HG03045 (cell line): ENCODE measurements at regions not wholly inside any gene's neighbourhood (a gene's known extent, or its start where the extent isn't known, plus 50 kb on each side); places are given as distances from the start of the nearest gene placed in this dataset.

Experiments used
- ATAC-seq: cut with Tn5 transposase; IDR thresholded peaks from one replicate; pipeline ENCODE4 v1.9.1; 2021; ENCODE audit warnings: mild to moderate bottlenecking, moderate library complexity; ENCODE audit not compliant: unreplicated experiment

DNA sequence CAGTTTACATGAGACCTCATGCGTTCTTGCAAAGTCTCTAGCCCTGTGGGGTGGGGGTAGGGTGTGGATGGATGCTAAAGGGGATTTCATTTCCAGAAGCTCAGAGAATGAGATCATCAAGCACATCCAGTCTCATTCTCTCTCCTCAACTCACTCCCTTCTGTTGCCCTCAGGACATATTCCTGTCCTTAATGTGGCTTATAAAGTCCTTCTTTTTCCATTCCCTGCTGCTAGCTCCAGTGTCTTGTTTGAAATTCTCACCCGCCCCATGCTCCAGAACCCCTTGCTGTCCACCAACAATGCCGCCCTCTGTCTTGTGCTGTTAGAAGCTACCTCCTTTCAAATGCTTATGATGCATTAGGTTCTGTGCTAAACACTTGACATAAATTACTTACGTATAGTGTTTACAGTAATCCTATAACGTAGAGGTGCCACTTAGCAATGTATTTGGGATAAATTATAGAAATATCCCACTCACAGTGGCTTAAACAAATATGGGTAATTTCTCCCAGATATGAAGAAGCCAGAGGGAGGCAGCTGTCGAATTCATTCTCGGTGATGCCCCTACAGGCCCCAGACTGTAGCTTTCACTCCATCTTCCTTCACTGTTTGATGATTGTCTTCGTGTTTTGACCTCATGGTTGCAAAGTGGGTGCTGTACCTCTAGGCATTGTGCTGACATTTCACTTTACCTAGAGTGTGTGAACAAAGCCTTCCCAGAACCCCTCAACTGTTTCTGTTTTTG is 273.1 kb upstream of the TBL1XR1 start:
- ATAC-seq: no peak

- ATAC-seq: no peak
Observed at GRCh38 chr3:177471733-177472480, 274.6 kb upstream of the TBL1XR1 start.

GRCh38 chr3:177473184-177473583 is 275.9 kb upstream of the TBL1XR1 start:
- no peak for ATAC-seq

- ATAC-seq: no peak
Observed at GRCh38 chr3:177473903-177474302, 276.6 kb upstream of the TBL1XR1 start.

DNA sequence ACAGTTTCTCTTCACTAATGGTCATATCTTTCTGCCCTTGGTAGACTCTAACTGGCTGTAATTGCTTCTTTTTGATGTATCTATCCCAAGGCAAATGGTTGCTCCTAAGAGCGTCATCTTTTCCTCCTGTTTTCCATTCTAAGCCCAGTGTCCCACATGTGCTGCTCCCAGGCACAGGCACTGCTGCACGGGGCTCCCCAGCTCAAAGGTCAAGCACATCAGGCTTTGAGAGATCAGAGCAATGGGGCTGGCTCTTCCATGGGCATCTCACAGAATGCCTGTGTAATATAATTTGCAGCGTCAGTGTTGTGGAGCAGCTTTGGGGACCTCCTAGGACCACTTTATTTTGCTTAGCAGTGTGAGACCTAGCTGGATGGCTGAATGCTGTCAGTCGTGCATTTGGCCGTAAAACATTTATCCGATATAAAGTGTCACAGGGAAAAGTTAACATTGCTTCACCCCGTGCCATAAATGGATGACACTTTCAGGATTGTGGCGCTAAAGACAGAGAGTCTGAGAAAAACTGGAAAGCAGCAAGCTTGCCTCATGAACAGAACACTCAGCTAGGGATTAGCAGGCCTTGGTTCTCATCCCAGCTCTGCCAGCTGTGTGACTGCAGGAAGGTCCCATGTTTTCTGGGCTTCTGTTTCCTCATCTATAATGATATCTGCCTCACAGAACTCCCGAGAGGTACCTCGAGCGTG is 277.5 kb upstream of the TBL1XR1 start:
- ATAC-seq: no peak

GRCh38 chr3:177475356-177475665 is 278.0 kb upstream of the TBL1XR1 start:
- no peak for ATAC-seq

- no peak for ATAC-seq
Observed at GRCh38 chr3:177476495-177476894, 279.2 kb upstream of the TBL1XR1 start.

- no peak for ATAC-seq
Observed at GRCh38 chr3:177476921-177477435, 279.7 kb upstream of the TBL1XR1 start.

- no peak for ATAC-seq
Observed at GRCh38 chr3:177478170-177478867, 281.0 kb upstream of the TBL1XR1 start.

GRCh38 chr3:177479630-177480029 is 282.3 kb upstream of the TBL1XR1 start:
- no peak for ATAC-seq

DNA sequence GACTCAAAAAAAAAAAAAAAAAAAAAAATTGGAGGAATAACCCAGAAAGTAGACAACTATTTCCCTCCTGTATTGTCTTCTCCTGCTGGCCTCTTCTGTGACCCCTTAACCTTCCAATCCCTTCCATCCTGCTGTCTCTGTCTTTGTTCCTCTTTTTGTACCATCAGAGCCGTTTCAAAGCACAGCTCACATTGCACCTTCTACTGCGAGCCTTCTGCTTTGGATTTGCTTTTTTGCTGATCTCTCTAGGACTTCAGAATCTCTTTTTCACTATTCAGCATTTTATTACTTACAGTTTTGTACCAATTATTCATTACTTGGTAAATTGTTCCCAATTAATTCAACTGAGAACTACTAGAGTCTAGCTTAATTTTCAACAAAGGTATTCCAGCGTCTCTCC is 284.0 kb upstream of the TBL1XR1 start:
- ATAC-seq: no peak

- no peak for ATAC-seq
Observed at GRCh38 chr3:177482048-177482691, 284.9 kb upstream of the TBL1XR1 start.

DNA sequence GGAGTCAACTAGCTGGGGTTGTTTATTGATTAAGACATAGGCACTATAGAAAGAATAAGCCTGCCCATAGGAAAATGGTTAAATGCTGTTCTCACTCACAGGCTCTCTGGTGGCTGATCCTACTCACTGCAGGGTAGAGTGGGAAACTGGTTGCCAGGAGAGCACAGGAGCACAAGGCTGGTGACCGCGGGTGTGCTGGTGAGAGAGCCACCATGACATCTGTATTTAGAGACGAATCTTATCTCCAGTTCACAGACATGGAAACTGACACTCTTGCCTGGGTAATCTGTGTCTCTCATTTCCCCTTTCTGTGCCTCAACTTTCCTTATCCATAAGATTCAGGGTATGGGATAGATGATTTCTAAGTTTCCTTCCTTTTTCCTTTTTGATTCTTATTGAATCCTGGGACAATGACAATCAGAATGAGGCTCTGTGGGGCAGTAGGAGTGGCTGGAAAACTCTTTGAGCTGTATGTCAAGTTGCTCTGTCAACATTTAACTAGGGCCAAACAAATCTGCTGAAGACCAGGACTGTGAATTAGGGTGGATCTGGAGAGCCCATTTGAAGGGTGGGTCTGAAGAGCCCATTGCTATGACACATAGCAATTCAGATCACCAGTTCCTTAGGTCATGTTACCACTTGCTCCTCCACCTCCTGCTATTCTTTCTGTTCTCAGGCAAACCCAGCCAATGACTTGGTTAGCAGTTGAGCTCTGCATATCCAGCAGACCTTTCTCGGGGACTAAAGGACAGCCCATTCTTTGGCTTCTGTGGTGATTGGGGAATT is 286.1 kb upstream of the TBL1XR1 start:
- no peak for ATAC-seq

DNA sequence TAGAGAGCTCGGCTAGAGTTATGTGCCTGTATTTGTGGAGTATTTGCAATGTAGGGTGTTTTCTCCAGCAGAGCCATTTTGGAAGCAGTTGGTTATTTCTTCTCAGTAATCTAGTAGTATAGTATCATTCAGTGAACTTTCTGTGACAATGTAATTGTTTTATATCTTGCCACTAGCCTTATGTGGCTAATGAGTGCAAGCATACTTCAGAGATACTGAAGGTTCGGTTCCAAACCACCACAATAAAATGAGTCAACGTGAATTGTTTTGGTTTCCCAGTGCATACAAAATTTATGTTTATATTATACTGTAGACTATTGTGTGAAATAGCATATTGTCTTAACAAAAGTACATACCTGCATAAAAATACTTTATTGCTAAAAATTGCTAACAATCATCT is 286.9 kb upstream of the TBL1XR1 start:
- ATAC-seq: no peak

DNA sequence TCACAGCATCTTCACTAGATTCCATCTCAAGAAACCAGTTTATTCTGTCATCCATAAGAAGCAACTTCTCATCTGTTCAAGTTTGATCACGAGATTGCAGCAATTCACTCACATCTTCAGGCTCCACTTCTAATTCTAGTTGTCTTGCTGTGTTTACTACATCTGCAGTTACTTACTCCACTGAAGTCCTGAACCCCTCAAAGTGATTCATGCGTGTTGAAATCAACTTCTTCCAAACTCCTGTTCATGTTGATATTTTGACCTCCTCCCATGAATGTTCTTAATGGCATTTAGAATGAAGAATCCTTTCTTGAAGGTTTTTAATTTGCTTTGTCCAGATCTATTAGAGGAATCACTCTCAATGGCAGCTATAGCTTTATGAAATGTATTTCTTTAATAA is 287.6 kb upstream of the TBL1XR1 start:
- ATAC-seq: no peak

DNA sequence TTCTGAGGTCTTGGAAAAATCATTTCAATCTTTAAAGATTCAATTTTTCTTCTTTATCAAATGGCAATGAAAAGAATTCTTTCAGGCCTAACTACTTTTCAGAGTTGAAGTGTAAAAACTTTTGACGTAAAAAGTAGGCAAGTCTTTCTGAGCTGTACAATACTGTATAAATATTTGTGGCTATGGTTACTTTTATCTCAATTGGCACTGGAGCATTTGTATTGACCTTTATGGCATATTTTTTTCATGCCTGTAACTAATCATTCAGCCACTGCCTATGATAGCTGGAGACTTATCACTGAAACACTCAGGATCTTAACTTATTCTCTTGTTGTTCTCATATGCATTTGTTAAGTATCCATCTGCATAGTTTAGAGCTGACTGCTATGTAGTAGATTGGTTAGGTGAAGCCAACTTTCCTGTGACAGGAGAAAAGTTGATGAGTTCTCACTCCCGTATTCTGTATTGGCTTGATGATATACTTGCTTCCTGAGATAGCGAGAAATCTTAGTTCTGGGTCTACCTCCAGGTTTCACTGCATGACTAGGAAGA is 290.4 kb upstream of the TBL1XR1 start:
- no peak for ATAC-seq

DNA sequence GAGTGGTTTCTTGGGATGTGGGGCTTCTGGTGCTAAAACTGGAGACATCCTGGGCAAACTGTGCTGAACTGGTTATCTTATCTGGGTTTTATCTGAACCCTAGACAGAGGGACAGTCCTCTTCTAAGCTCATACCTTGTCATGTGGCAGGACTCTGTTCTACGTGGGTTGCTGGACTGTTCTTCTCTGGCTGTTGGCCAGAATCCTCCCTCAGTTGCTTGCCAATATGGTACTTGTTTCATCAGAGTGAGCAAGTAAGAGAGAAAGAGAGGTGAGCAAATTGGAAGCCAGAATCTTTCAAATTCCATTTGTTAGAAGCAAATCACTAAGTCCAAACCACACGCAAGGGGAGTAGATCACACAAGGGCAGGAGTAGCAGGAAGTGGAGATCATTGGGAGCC is 291.5 kb upstream of the TBL1XR1 start:
- no peak for ATAC-seq

DNA sequence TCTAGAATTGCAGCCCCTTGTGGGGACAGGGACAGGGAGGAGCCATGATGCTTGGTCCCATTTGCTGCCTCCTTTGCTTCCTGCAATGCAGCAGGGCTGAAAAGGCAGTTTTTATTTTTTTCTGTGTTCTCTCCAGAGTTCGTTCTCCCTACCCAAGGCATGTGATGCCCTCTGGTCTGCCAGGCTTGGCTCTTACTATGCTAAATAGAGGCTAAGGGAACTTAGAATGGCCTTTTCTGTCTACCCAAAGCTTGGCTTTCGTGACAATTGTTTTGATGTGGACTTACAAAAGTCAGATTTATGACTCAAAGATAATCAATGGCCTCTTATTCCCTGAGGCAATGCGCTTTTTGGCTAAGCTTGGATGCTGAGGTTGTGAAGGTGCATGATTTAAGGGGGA is 293.3 kb upstream of the TBL1XR1 start:
- ATAC-seq: no peak

- no peak for ATAC-seq
Observed at GRCh38 chr3:177491296-177492032, 294.2 kb upstream of the TBL1XR1 start.
